Osteoblast (primary cell): ENCODE measurements at regions not wholly inside any gene's neighbourhood (a gene's known extent, or its start where the extent isn't known, plus 50 kb on each side); places are given as distances from the start of the nearest gene placed in this dataset.

Experiments
- DNase-seq: peaks from one replicate; pipeline ENCODE4 v3.0.0; 2011; ENCODE audit warnings: low spot score, mixed read lengths; ENCODE audit not compliant: insufficient read length; ENCODE audit errors: missing footprints
- H2AFZ ChIP-seq: 2 replicates; pipeline ENCODE4 v1.6.0; 2011; ENCODE audit warnings: mild to moderate bottlenecking, low read length
- H3K27ac ChIP-seq: 2 replicates; pipeline ENCODE4 v1.5.1; 2011; ENCODE audit warnings: mild to moderate bottlenecking, low read depth, low read length, moderate library complexity
- H3K27me3 ChIP-seq: 2 replicates; pipeline ENCODE4 v1.6.0; 2012; ENCODE audit warnings: mild to moderate bottlenecking, control low read depth, inconsistent platforms, low read length, moderate library complexity; ENCODE audit not compliant: insufficient read depth
- H3K36me3 ChIP-seq: 2 replicates; pipeline ENCODE4 v1.5.1; 2011; ENCODE audit warnings: mild to moderate bottlenecking, low read length, control low read depth, moderate library complexity; ENCODE audit not compliant: insufficient read depth
- H3K4me1 ChIP-seq: 2 replicates; pipeline ENCODE4 v1.5.1; 2011; ENCODE audit warnings: mild to moderate bottlenecking, low read length, control low read depth, moderate library complexity; ENCODE audit not compliant: insufficient read depth
- H3K4me2 ChIP-seq: 2 replicates; pipeline ENCODE4 v1.6.0; 2011; ENCODE audit warnings: mild to moderate bottlenecking, low read length; ENCODE audit not compliant: insufficient read depth
- H3K4me3 ChIP-seq: fragments of 200-600 bp; sonication (generic); 3 replicates; pipeline ENCODE4 v1.5.1; 2012; ENCODE audit warnings: mild to moderate bottlenecking, low read length, inconsistent platforms; ENCODE audit not compliant: insufficient read depth
- H3K79me2 ChIP-seq: 2 replicates; pipeline ENCODE4 v1.6.0; 2012; ENCODE audit warnings: mild to moderate bottlenecking, low read length, control low read depth, inconsistent platforms; ENCODE audit not compliant: insufficient read depth
- H3K9me3 ChIP-seq: 2 replicates; pipeline ENCODE4 v1.5.1; 2011; ENCODE audit warnings: low read depth, low read length, control low read depth
- H4K20me1 ChIP-seq: 2 replicates; pipeline ENCODE4 v1.6.0; 2012; ENCODE audit warnings: mild to moderate bottlenecking, low read length, control low read depth; ENCODE audit not compliant: insufficient read depth
- CTCF ChIP-seq: IDR thresholded peaks from 2 replicates; pipeline ENCODE4 v1.5.1; 2011; ENCODE audit warnings: mild to moderate bottlenecking, low read depth, low read length, moderate library complexity; ENCODE audit errors: extremely low read depth

GRCh38 chr12:78494911-78495310, 369.7 kb upstream of the SYT1 start:
- H3K4me3 ChIP-seq: no peak overlapping the region
- H3K4me1 ChIP-seq: no peaks in the 10 kb centered on the region
- no peak for DNase-seq
- no peaks in the 10 kb centered on the region for H3K9me3 ChIP-seq
- no peaks in the 10 kb centered on the region for H3K79me2 ChIP-seq
- H3K27me3 ChIP-seq: peaks cover 3% of the 10 kb centered on the region
- H3K4me2 ChIP-seq: no peak overlapping the region
- no peak overlapping the region for H2AFZ ChIP-seq
- no peaks in the 10 kb centered on the region for H4K20me1 ChIP-seq
- H3K27ac ChIP-seq: no peak overlapping the region
- no peaks in the 10 kb centered on the region for H3K36me3 ChIP-seq
- TF ChIP-seq CTCF: no peak

GRCh38 chr12:78501825-78502224, 362.7 kb upstream of the SYT1 start:
- no peak overlapping the region for H3K4me2 ChIP-seq
- no peaks in the 10 kb centered on the region for H3K9me3 ChIP-seq
- no peaks in the 10 kb centered on the region for H3K4me1 ChIP-seq
- H3K36me3 ChIP-seq: no peaks in the 10 kb centered on the region
- TF ChIP-seq CTCF: no peak
- no peak overlapping the region for H2AFZ ChIP-seq
- H3K4me3 ChIP-seq: no peak overlapping the region
- DNase-seq: no peak
- H4K20me1 ChIP-seq: no peaks in the 10 kb centered on the region
- H3K27me3 ChIP-seq: no peaks in the 10 kb centered on the region
- no peaks in the 10 kb centered on the region for H3K79me2 ChIP-seq
- no peak overlapping the region for H3K27ac ChIP-seq

GRCh38 chr12:78519422-78519821, 345.2 kb upstream of the SYT1 start:
- no peak overlapping the region for H3K4me3 ChIP-seq
- H3K36me3 ChIP-seq: no peaks in the 10 kb centered on the region
- no peaks in the 10 kb centered on the region for H4K20me1 ChIP-seq
- H3K4me1 ChIP-seq: no peaks in the 10 kb centered on the region
- no peaks in the 10 kb centered on the region for H3K27me3 ChIP-seq
- no peak for TF ChIP-seq CTCF
- no peak overlapping the region for H2AFZ ChIP-seq
- no peak for DNase-seq
- no peaks in the 10 kb centered on the region for H3K9me3 ChIP-seq
- no peak overlapping the region for H3K27ac ChIP-seq
- no peaks in the 10 kb centered on the region for H3K79me2 ChIP-seq
- H3K4me2 ChIP-seq: no peak overlapping the region

- TF ChIP-seq CTCF: no peak
These were observed 334.3 kb upstream of the SYT1 start for GRCh38 chr12:78530100-78530765.

More at GRCh38 chr12:78530100-78530765, 334.3 kb upstream of the SYT1 start:
- Histone ChIP-seq H2AFZ (no peak overlapping the region), H3K27ac (no peak overlapping the region), H3K27me3 (no peaks in the 10 kb centered on the region), H3K79me2 (no peaks in the 10 kb centered on the region), H3K4me1 (no peaks in the 10 kb centered on the region), H3K4me3 (no peak overlapping the region), H3K4me2 (no peak overlapping the region), H3K9me3 (no peaks in the 10 kb centered on the region), H4K20me1 (no peaks in the 10 kb centered on the region), H3K36me3 (no peaks in the 10 kb centered on the region)
- DNase-seq: no peak
